EL (cell line): ENCODE measurements at regions not wholly inside any gene's neighbourhood (a gene's known extent, or its start where the extent isn't known, plus 50 kb on each side); places are given as distances from the start of the nearest gene placed in this dataset.

ENCODE experiments used
- DNase-seq: peaks from one replicate; pipeline ENCODE4 v3.0.0-alpha.2; 2016

DNA sequence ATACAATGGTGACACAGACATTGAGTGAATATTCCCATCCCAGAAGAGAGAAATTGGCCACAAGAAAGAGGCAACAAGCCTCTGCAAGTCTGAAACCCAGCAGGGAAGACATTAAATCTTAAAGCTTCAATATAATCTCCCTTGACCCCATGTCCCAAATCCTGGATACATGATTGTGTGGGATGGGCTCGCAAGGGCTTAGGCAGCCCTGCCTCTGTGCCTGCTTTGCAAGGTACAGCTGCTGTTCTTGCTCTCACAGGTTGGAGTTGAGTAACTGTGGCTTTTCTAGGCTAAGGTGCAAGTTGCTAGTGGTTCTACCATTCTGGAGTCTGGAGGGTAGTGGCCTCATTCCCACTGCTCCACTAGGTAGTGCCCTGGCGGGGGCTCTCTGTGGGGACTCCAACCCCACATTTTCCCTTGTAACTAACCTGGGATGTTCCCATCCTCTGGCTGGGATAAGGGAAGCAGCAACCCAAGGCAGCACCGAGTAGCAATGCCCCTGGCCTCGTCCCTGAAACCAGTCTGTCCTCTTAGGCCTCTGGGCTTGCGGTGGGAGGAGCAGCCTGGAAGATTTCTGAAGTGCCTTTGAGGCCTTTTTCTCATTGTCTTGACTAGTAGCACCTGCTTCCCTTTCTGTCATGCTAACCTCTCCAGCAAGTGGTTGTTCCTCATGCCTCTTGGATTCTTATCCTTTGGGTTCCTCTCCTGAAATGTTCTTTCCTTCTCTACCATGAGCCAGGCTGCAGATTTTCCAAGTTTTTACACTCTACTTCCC is 90.0 kb downstream of the FAM174B start:
- no peak for DNase-seq

DNA sequence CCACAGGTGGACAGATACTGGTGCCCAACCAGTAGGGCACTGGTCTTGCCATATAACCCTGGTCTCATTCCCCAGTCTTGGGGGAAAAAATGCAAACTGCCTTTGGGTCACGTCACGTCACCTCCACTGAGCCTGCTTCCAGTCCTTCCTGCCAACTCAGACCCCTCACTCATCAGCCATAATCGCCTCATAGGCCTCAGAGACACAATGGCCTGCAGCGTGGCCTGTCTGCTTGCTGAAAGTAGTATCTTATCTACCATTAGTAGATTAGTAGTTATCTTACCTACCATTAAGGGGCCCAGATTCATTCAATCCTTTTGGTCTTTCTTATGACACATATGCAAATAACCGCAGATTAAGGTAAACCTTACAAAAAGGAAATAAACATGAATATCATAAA is 93.8 kb downstream of the FAM174B start:
- DNase-seq = no peak

DNA sequence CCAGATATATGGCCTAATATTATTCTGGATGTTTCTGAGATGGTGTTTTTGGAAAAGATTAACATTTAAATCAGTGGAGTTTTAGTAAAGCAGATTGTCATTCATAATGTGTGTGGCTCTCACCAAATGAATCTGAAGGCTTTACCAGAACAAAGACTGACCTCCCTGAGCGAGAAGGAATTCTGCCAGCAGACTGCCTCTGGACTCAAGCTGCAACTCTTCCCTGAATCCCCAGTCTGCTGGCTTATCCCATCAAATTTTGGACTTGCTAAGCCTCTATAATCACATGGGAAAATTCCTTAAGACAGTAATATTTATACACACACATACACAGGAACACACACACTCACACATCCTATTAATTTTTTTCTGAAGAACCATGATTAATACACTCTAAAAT is 102.3 kb downstream of the FAM174B start:
- no peak for DNase-seq

DNA sequence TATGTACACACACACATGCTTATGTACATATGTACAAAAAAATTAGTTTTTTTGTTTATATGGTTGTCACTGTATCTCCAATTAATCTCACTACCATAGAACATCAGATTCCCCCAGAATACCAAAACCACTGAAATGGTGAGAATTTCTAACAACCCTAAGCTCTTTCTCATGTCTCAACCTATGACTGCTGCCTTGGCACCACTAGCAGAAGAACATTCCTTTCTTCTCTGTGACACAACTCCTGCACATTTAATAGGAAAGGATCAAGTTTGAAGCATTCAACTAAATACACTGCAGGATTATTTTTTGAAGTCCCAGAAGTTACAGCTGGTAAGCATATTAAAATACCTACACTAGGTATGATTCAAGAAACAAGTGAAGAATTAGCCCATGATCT is 109.6 kb downstream of the FAM174B start:
- DNase-seq = no peak

DNA sequence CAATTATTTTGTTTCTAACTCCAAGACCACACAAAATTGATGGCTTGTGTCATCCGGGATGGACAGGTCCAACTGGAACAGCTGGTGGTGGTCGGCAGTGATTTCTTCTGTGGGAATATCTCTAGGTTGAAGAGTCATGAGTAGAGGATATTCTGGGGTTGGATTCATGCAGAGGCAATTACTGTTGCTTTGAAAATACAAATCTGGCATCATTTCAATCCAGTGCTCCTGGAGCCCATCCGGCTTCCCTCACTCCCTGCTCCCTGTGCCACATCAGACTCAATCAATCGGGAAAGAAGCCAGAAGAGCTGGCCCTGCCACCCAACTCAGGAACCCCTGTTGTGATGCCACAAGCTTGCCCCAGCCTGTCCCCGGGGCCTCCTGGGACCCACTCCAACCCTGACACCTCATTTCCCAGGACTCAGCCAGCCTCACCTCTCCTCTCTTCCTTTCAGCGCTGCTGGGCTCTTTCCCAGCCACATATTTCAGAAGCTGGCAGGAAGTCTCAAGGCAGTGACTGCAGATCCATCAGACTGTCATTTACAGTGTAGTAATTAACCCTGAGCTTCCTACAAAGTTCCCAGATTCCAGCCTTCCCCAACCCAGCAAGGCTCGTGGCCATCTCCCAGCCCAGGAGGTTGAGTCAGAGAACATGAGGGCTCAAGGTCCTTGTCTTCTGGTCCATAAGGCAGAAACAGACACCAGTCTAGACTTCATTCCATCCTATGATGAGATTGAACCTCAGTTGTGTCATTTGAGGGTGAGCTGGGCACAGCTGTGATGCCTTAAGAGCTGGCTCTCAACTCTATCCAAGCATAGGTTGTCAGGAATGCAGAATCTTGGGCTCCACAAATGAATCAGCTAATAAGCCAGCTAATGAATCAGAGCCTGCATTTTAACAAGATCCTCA is 114.0 kb downstream of the FAM174B start:
- no peak for DNase-seq

DNA sequence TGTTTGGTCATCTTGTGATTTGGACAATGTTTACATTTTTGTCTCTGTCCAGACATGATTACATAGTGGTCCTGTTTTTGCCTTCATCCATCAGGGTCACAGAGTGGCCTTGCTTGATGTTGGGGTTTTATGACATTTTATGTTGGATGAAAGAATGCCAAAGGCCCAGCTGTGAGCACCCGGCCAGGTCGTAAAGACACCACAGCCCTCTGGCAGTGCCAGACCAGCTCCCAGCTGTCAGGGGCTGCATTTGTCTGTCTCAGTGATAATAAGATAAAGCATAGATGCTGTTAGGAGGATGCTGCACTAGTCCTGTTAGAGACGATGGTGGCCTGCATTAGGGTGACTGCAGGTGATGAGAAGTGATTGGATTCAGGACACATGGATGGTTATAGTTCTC is 117.5 kb downstream of the FAM174B start:
- no peak for DNase-seq

DNA sequence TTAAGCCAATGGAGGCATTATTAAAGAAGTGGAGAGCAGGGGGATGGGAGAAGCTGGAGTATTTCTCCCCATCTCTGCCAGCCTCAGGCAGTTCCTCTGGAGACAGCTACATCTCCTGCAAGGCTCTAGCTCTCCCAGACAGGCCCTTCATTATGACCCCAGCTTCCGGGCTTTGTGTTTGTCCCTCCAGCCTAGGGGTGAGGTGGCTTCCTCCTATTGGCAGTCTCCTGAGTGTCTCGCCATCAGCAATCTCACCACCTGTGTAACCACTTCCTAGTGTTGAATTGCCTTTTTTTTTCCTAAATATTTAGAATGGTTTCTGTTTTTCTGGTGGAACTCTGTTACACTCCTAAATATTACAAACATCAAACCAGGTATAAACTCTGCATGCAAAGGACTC is 122.3 kb downstream of the FAM174B start:
- no peak for DNase-seq

DNA sequence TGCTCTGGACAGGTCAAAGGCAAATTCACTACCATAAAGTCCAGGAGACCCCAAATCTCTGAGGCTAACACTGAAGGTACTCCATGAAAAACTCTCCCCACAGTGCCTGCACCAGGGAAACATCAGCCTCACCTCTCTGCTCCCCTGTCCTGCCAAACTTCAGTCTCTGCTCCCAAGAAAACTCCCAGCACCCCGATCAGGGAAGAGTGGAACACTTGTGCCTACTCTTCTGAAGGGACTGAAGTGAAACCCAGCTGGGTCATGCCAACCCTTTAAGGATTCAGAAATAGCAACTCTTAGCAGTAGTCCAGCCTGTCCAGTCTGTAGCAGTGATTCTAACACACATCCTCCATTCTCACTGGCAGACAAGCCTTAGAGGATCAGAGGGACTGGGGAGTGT is 124.2 kb downstream of the FAM174B start:
- DNase-seq = no peak

DNA sequence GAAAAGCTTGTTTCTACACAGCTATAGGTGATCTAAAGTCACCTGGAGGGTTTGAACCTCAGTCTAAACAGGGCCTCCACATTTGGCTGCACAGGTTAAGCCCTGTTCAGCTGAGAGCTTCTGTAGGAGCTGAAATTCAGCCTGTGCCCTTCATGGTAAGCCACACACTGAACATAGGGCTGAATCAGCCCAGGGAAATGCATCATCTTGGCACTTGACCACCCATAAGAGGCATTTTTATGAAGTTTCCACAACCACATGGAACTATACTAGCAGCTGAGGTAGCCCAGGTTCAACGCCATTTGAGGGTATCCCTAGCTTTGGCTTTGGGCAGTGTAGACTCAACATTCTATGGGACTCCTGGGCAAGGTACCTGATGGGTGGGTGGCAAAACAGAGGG is 126.8 kb downstream of the FAM174B start:
- no peak for DNase-seq

DNA sequence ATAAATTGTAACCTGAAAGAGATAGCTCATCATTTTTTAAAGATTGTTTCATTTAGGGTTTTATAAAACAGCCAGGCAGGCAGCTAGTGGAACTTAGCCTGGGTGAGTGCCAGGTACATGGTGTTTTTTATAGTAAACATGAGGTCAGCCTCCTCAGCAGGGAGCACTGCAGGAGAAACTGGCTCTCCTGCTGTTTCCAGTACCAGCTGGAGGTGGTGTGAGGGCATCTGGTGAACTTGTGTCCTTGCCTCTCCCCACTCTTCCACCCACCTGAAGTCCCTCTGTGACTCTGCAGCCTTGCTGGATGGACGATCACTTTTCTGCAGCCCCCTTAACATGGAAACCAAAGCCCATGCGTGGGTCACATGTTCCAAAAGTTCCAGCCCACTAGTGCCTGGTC is 128.4 kb downstream of the FAM174B start:
- DNase-seq = no peak

DNA sequence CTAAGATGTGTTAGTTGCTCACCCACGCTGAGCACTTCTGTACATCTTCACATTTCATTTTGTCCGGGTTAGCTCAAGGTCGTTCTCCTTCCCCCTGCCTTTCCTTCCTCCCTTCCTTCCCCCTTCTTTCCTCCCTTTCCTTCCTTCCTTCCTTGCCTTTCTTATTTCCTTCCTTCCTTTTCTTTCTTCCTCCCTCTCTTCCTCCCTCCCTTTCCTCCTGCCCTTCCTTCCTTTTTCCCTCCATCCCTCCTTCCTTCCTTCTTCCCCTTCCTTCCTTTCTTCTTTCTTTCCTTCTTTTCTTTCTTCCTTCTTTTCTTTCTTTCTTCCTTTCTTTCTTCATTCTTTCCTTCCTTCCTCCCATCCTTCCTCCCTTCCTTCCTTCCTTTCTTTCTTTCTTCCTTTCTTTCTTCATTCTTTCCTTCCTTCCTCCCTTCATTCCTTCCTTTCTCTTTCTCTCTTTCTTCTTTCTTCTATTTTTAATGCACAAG is 129.8 kb downstream of the FAM174B start:
- DNase-seq = no peak

DNA sequence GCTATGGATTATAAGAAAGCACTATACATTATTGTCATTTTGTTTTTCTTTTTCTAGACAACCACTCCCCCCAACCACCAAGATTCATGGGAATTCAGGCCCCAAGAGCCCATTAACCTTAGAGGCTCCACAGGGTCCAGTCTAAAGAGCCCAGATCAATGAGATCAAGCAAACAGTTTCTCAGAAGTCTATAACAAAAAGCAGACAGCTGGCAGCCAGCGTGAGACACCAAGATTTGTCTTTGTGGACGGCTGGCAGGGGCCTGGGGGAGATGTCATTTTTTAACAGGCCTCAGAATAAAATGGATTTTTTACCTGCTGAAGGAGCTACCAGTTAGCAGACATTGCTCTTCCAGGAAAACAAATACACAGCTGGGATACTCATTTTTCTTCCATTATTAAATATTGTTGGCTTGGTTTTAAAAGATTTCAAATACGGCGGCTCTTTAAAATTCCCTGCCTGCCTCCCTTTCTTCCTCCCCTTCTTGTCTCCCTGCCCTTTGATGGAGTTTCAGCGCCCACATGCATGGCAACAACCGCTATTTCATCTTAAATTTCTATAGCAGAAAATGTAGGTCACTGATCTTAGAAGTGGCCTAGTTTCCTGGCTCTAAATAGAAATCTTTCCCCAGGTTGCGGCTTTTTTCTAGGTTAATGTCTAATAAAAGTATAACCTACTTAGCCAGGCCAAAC is 130.6 kb downstream of the FAM174B start:
- DNase-seq = no peak

DNA sequence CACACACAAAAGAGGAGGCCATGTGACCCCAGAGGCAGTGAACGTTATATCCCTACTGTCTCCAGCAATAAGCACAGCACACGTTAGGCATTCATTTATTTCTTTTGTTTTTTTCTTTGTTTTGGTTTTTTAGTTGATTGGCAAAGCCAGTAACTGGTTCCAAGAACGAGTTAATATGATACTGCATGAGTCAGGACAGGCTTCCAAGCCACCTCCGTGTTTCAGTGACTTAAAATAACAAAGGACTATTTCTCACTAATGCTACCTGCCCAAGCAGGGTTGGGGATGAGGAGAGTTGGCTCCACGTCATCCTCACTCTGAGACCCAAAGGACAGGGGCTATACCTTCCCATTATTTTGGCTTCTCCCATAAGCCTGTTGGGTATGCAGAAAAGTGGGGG is 130.5 kb downstream of the ST8SIA2 start:
- DNase-seq = no peak

DNA sequence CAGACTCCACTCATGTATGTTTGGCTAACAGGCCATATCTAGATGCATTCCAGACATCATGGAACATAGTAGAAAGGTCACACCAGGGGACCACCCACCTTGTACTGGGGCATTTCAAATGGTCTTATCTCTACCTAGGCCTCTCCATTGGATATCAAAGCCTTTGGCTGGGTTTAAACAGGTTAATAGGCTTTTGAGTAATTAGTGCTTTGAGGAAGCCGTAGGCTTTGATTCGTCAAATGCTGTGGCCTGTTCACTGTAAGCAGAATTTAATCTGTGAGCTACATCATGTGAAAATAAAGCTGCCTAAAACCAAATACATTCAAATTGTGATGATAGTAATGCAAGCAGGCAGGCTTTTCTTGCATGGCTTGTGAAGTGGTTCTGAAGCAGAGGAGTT is 129.5 kb downstream of the ST8SIA2 start:
- DNase-seq = no peak

DNA sequence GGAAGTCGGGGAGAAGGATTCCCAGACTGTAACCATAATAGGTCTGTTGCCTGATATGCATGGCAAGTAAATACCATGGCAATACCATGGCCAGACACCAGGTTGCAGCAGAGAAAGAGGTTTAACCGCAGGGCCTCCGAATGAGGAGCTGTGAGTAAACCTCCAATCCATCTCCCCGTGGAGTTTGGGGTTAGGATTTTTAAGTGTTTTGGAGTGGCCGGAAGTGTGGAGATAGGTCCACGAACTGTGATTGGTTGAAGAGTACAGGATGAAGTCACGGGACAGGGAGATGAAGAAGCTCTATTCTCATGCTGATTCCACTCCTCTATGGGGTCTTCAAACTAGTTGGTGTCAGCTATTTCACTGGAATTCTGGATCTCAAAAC is 127.9 kb downstream of the ST8SIA2 start:
- peak; percentile 49 for DNase-seq

DNA sequence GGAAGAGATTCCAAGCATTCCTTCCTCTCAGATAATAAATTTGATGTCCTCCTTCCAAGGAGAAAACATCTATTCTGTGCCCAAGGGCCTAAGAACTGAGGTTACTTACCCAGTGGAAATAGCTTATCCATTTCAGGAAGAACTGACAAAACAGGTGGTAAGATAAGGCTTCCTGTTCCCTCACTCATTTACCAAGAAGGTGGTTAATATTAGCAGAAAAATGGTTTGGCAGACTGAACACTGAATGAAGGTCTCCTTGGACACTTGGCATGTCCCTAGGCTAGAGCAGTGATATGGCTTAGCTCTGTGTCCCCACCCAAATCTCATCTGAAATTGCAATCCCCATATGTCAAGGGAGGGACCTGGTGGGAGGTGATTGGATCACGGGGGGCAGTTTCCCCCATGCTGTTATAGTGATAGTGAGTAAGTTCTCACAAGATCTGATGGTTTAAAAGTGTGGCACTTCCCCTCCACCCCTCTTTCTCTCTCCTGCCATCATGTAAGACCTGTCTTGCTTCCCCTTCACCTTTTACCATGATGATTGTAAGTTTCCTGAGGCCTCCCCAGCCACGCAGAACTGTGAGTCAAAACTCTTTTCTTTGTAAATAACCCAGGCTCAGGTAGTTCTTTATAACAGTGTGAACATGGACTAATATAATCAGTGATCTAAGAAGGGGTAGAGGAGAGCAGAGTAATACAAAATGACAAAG is 127.4 kb downstream of the ST8SIA2 start:
- no peak for DNase-seq

DNA sequence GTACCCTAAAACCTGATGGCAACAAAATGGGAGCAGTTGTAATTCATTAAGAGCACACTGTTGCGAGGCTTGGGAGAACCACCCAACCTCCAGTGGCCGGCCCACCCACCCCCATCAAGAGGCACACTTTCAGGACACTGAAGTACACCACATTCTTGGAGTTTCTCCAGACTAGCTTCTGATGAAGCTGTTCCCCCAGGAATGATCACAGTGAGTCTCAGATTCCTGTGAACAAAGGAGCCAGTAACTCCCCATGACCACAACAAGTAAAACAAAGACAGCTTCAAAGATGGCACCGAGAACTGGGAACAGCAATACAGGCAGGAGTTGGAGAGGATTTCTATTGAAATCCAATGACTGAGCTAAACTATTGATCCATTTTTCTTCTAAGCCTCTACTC is 126.0 kb downstream of the ST8SIA2 start:
- DNase-seq = no peak
